ENCODE measurements at regions not wholly inside any gene's neighbourhood (a gene's known extent, or its start where the extent isn't known, plus 50 kb on each side); places are given as distances from the start of the nearest gene placed in this dataset.

GRCh38 chr4:16384576-16384975, 158.3 kb upstream of the TAPT1 start (continued):
- TF ChIP-seq MZF1 (CRISPR knock-in tag; IDR thresholded peaks at IDR 0.05; ENCODE audit: borderline replicate concordance) (no peak), HES4 (CRISPR knock-in tag; IDR thresholded peaks at IDR 0.05; ENCODE audit: borderline replicate concordance) (no peak), NFKB2 (CRISPR knock-in tag; IDR thresholded peaks at IDR 0.05; ENCODE audit: borderline replicate concordance) (no peak), HDAC1 (CRISPR knock-in tag; IDR thresholded peaks at IDR 0.05) (no peak), HOXD1 (CRISPR knock-in tag; IDR thresholded peaks at IDR 0.05) (no peak), ZBTB2 (CRISPR knock-in tag; IDR thresholded peaks at IDR 0.05; ENCODE audit: low read depth) (no peak), THAP11 (CRISPR knock-in tag; IDR thresholded peaks at IDR 0.05) (no peak)

- H3K9me3 ChIP-seq (ENCODE audit: low read length): no peaks in the 10 kb centered on the region
- H3K27ac ChIP-seq (ENCODE audit: extremely low read length, insufficient read depth, low read length): no peak overlapping the region
- H3K36me3 ChIP-seq (replicated peaks in 1 of 2; ENCODE audit: control insufficient read depth in 1 of 2, insufficient read depth in 2 of 2, low read length in 2 of 2): no peaks in the 10 kb centered on the region
- H3K79me2 ChIP-seq (ENCODE audit: insufficient read depth, low read length): no peaks in the 10 kb centered on the region
- POLR2A ChIA-PET: no interaction called here
- ATAC-seq (no peak), FAIRE-seq (no peak), DNase-seq (ENCODE audit: low spot score) (no peak)
- no peak overlapping the region for H3K9ac ChIP-seq (ENCODE audit: insufficient read depth, low read depth, low read length)
- BruUV-seq (replicated peaks): no TSS peak
- H3K4me2 ChIP-seq (ENCODE audit: low read depth, low read length): no peak overlapping the region
- no peaks in the 10 kb centered on the region for H3K4me1 ChIP-seq (ENCODE audit: insufficient read depth, low read length)
- no peak overlapping the region for H2AFZ ChIP-seq (ENCODE audit: low read length)
- no peak overlapping the region for H3K4me3 ChIP-seq (replicated peaks in 1 of 3; ENCODE audit: insufficient read depth in 1 of 3, low read depth in 2 of 3, low read length in 3 of 3)
- no peaks in the 10 kb centered on the region for H4K20me1 ChIP-seq (ENCODE audit: insufficient read depth, low read length)
- in situ Hi-C loops (cut with HindIII; ENCODE audit: extremely low pct_ligation_motif_present, low pct_unique_long_range_greater_than_20kb): no loop called here
- TF ChIP-seq ZNF660 (CRISPR knock-in tag; IDR thresholded peaks at IDR 0.05; ENCODE audit: borderline replicate concordance, low read depth) (no peak), TFAP4 (IDR thresholded peaks at IDR 0.05; ENCODE audit: borderline replicate concordance, low read depth) (no peak), ZNF326 (CRISPR knock-in tag; IDR thresholded peaks at IDR 0.05; ENCODE audit: borderline replicate concordance) (no peak), ZNF550 (CRISPR knock-in tag; IDR thresholded peaks at IDR 0.05; ENCODE audit: borderline replicate concordance) (no peak)
- H3K27me3 ChIP-seq (ENCODE audit: control insufficient read depth in 1 of 2, insufficient read depth in 2 of 2, low read length in 2 of 2): no peaks in the 10 kb centered on the region
- WGBS (ENCODE audit: low lambda C conversion rate): 1% methylated on average over 3 of the region's 3 CpGs
- intact Hi-C loops (cut with micrococcal nuclease; ENCODE audit: unreplicated experiment): no loop called here
- CTCF ChIA-PET (ENCODE audit: low intra/inter-chr PET ratio, low total read pairs): no interaction called here
Measured at GRCh38 chr4:16382571-16382970, 156.3 kb upstream of the TAPT1 start.

All from HepG2 (cell line).